ENCODE measurements at regions not wholly inside any gene's neighbourhood (a gene's known extent, or its start where the extent isn't known, plus 50 kb on each side); places are given as distances from the start of the nearest gene placed in this dataset.
"Not testable (repeated sequence)": the region's sequence is repeated elsewhere in the genome, so short reads cannot be mapped to it uniquely, and the experiment has no call there.

DNA sequence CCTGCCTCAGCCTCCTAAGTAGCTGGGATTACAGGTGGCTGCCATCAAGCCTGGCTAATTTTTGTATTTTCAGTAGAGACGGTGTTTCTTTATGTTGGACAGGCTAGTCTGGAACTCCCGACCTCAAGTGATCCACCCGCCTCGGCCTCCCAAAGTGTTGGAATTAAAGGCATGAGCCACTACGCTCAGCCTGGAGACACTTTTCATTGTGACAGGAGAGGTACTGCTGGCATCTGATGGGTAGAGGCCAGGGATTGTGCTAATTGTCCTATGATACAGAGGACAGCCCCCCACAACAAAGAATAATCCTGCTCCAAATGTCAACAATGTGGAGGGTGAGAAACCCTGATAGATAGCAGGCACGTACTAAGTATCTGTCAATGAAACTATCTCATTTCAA, 91.3 kb upstream of the SLC25A48 start:
- Mint-ChIP-seq H3K27me3 (ENCODE audit: unreplicated experiment) (peaks cover 17% of the 10 kb centered on the region), H3K9me3 (ENCODE audit: low read depth, unreplicated experiment) (peaks cover 5% of the 10 kb centered on the region), H3K4me3 (ENCODE audit: low read depth, unreplicated experiment) (no peak overlapping the region), H3K27ac (ENCODE audit: unreplicated experiment) (no peak overlapping the region), H3K36me3 (ENCODE audit: insufficient read depth, unreplicated experiment) (no peaks in the 10 kb centered on the region), H3K4me1 (ENCODE audit: low read depth, unreplicated experiment) (no peaks in the 10 kb centered on the region)
- no TSS peak for BruUV-seq (replicated peaks)
- intact Hi-C loops (cut with micrococcal nuclease; ENCODE audit: unreplicated experiment): no loop called here
- no peak for DNase-seq
- CTCF ChIA-PET: interaction anchor here (0.6 kb wide), 1 partner anchor 233 kb away, joined by 4 read pairs; no protein-coding TSS in a partner anchor
- TF ChIP-seq, protein P1, sequence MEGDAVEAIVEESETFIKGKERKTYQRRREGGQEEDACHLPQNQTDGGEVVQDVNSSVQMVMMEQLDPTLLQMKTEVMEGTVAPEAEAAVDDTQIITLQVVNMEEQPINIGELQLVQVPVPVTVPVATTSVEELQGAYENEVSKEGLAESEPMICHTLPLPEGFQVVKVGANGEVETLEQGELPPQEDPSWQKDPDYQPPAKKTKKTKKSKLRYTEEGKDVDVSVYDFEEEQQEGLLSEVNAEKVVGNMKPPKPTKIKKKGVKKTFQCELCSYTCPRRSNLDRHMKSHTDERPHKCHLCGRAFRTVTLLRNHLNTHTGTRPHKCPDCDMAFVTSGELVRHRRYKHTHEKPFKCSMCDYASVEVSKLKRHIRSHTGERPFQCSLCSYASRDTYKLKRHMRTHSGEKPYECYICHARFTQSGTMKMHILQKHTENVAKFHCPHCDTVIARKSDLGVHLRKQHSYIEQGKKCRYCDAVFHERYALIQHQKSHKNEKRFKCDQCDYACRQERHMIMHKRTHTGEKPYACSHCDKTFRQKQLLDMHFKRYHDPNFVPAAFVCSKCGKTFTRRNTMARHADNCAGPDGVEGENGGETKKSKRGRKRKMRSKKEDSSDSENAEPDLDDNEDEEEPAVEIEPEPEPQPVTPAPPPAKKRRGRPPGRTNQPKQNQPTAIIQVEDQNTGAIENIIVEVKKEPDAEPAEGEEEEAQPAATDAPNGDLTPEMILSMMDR (IDR thresholded peaks at IDR 0.05; ENCODE audit: unreplicated experiment): no peak

DNA sequence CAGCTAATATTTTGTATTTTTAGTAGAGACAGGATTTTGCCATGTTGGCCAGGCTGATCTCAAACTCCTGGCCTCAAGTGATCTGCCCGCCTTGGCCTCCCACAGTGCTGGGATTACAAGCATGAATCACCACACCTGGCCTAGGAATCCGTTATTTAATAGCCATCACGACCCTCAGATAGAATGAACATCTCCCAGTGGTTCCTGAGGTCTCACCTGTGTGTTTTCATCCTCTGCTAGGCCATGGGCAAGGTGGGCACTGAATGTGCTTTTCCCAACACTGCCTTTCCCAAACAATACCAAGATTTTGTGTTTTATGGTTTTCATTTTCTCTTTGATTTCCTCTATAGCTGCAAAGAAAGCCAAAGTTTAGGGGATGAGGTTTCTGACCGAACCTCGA, 92.2 kb upstream of the SLC25A48 start:
- CTCF ChIA-PET; H3K4me1 Mint-ChIP-seq (ENCODE audit: low read depth, unreplicated experiment); BruUV-seq (replicated peaks); DNase-seq; H3K36me3 Mint-ChIP-seq (ENCODE audit: insufficient read depth, unreplicated experiment); intact Hi-C loops (cut with micrococcal nuclease; ENCODE audit: unreplicated experiment); H3K4me3 Mint-ChIP-seq (ENCODE audit: low read depth, unreplicated experiment); H3K27ac Mint-ChIP-seq (ENCODE audit: unreplicated experiment); H3K9me3 Mint-ChIP-seq (ENCODE audit: low read depth, unreplicated experiment): not testable (repeated sequence)
- peaks cover 17% of the 10 kb centered on the region for H3K27me3 Mint-ChIP-seq (ENCODE audit: unreplicated experiment)

DNA sequence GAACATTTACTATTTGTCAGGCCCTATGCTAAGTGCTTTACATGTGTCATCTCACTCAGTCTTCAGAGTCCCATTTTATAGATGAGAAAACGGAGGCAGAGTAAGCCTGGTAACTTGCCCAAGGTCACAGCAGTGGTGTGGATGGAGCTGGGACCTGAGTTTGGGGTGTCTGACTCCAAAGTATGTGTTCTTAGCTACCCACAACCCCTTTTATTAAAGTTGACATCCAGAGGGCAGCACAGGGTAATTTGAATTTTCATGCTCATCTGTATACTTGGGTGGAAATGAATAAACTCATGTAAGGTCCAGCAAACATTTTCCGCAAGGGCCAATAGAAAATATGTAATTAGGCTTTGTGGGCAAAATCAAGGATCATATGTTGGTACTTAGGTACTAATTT, 93.4 kb upstream of the SLC25A48 start:
- Mint-ChIP-seq H3K27ac (ENCODE audit: unreplicated experiment) (no peak overlapping the region), H3K36me3 (ENCODE audit: insufficient read depth, unreplicated experiment) (no peaks in the 10 kb centered on the region), H3K4me3 (ENCODE audit: low read depth, unreplicated experiment) (no peak overlapping the region), H3K9me3 (ENCODE audit: low read depth, unreplicated experiment) (peaks cover 2% of the 10 kb centered on the region), H3K4me1 (ENCODE audit: low read depth, unreplicated experiment) (no peaks in the 10 kb centered on the region), H3K27me3 (ENCODE audit: unreplicated experiment) (peaks cover 17% of the 10 kb centered on the region)
- intact Hi-C loops (cut with micrococcal nuclease; ENCODE audit: unreplicated experiment): no loop called here
- CTCF ChIA-PET: interaction anchor here (0.7 kb wide), 1 partner anchor 175 kb away, joined by 3 read pairs; no protein-coding TSS in a partner anchor
- BruUV-seq (replicated peaks): no TSS peak
- DNase-seq: no peak
- TF ChIP-seq, protein P1 (IDR thresholded peaks at IDR 0.05; ENCODE audit: unreplicated experiment): no peak

DNA sequence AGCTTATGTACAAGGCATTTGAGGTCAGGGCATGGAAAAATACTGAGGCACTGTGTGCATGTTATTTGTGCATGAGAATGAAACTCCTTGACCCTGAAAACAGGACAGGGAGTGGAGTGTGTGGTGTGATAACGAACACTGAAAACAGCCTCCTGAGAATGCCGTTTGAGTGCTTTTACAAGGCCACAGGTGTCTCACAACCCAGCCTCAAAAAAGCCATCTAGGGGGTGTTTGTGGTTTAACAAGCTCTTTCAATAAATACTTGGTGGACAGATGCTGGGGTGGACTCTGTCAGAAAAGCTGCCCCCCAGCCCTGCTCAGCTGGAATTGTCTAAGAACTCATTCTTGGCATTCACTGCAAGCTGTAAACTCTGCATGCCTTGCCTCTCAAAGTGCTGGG, 94.0 kb upstream of the SLC25A48 start:
- intact Hi-C loops (cut with micrococcal nuclease; ENCODE audit: unreplicated experiment): no loop called here
- H3K4me3 Mint-ChIP-seq (ENCODE audit: low read depth, unreplicated experiment): no peak overlapping the region
- BruUV-seq (replicated peaks): no TSS peak
- TF ChIP-seq, protein P1 (IDR thresholded peaks at IDR 0.05; ENCODE audit: unreplicated experiment): no peak
- no peaks in the 10 kb centered on the region for H3K4me1 Mint-ChIP-seq (ENCODE audit: low read depth, unreplicated experiment)
- CTCF ChIA-PET: interaction anchor here (0.7 kb wide), 1 partner anchor 174 kb away, joined by 3 read pairs; no protein-coding TSS in a partner anchor
- no peaks in the 10 kb centered on the region for H3K36me3 Mint-ChIP-seq (ENCODE audit: insufficient read depth, unreplicated experiment)
- no peak for DNase-seq
- no peaks in the 10 kb centered on the region for H3K9me3 Mint-ChIP-seq (ENCODE audit: low read depth, unreplicated experiment)
- peaks cover 17% of the 10 kb centered on the region for H3K27me3 Mint-ChIP-seq (ENCODE audit: unreplicated experiment)
- H3K27ac Mint-ChIP-seq (ENCODE audit: unreplicated experiment): no peak overlapping the region

DNA sequence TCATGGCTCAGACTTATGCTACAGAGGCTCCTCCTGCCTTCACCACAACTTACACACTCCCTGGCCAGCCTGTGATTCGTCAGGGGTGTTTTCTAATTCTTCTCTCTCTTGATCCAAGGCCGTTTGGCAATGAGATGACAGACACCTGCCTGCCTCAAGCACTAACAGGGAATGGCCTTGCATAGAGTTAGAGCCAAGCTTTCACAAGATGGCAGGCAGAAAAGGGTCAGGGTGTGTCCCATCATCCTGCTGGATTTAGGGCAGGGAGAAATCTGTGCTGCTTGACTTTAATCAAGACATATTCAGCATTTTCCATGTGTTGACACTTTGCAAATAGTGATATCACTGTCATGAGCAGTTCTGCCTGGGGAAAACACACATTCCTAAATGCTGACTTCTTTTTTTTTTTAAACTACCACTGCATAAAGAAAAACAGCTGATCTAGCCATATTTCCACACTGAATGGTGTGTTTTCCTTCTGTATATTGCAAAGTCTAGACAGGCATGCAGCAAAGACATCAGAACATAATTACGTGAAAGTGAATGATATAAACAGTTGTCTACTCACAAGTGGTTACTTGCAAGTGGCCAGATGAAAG, 95.0 kb upstream of the SLC25A48 start:
- Mint-ChIP-seq H3K4me3 (ENCODE audit: low read depth, unreplicated experiment) (no peak overlapping the region), H3K27ac (ENCODE audit: unreplicated experiment) (no peak overlapping the region), H3K27me3 (ENCODE audit: unreplicated experiment) (peaks cover 16% of the 10 kb centered on the region), H3K4me1 (ENCODE audit: low read depth, unreplicated experiment) (no peaks in the 10 kb centered on the region), H3K36me3 (ENCODE audit: insufficient read depth, unreplicated experiment) (no peaks in the 10 kb centered on the region), H3K9me3 (ENCODE audit: low read depth, unreplicated experiment) (no peaks in the 10 kb centered on the region)
- no peak for DNase-seq
- TF ChIP-seq, protein P1 (IDR thresholded peaks at IDR 0.05; ENCODE audit: unreplicated experiment): no peak
- BruUV-seq (replicated peaks): no TSS peak
- CTCF ChIA-PET: no interaction called here
- intact Hi-C loops (cut with micrococcal nuclease; ENCODE audit: unreplicated experiment): loop anchor here (5.0 kb wide), 1 partner anchor 1138 kb away; no protein-coding TSS in a partner anchor

All from Calu3 (cell line).